SH-SY5Y (cell line): ENCODE measurements at regions not wholly inside any gene's neighbourhood (a gene's known extent, or its start where the extent isn't known, plus 50 kb on each side); places are given as distances from the start of the nearest gene placed in this dataset.

ENCODE experiments used
- GATA2 ChIP-seq: IDR thresholded peaks from 2 replicates; pipeline ENCODE4 v1.6.1; 2011; ENCODE audit warnings: mild to moderate bottlenecking, low read depth, low read length
- GATA3 ChIP-seq: IDR thresholded peaks from 2 replicates; pipeline ENCODE4 v1.6.1; 2011; ENCODE audit warnings: low read depth, mild to moderate bottlenecking, low read length, moderate library complexity

DNA sequence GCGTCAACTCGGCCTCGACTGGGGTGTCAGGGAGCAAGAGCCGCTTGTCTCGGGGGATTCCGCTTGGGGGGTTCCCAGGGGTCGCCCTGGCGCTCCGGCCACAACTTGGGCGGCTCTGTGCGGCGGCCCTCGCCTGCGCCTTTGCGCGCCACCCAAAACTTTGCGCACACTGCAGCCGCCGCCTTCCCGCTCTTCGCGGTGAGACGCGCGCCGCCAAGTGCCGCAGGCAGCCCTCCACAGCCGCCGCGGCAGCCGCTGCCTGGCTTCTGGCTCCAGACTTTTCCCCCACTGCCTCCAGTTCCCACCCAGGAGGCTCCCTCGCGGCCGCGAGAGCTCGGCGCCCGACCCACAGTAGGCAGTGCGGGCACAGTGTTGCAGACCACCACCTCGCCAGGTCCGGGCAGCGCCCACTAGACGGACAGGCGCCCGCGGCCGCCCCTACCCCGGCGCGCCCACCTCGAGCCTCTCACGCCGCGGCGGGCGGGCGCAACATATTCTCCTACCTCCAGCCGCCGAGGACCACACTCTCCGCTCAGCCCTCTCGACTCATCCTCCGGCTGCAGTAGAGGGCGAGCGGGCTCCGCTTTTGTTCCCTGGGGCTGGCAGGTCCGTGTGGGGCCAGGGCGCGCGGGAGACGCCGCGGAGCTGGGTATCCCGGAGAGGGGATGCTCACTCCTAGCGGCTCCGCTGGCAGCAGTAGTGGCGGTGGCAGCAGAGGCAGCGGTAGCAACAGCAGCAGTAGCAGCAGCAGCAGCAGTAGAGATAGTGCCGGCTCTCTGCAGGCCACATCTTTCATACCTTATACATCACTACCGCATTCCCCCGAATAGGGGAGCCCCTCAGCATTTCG lies 296.6 kb downstream of the OMA1 start:
- no peak for TF ChIP-seq GATA2
- TF ChIP-seq GATA3: no peak
